Endothelial cell of umbilical vein (primary cell): ENCODE measurements at regions not wholly inside any gene's neighbourhood (a gene's known extent, or its start where the extent isn't known, plus 50 kb on each side); places are given as distances from the start of the nearest gene placed in this dataset.

Experiments
- BruUV-seq: library from RNA; stranded (reverse); fragments of 400-500 nt; replicated peaks from 2 replicates; lab custom pipeline; 2021; lab: Mats Ljungman, UMichigan
- CTCF ChIA-PET: fragments of 300-600, 350-600 bp; sonication (Branson Sonifier 250); formaldehyde crosslinking; loops from one replicate; lab custom pipeline; 2021; ENCODE audit warnings: antibody characterized with exemption, inconsistent platforms; lab: Charles Lee
- POLR2A ChIA-PET: fragments of 300-600, 350-600 bp; sonication (Branson Sonifier 250); formaldehyde crosslinking; loops from one replicate; lab custom pipeline; 2021; ENCODE audit warnings: antibody characterized with exemption, inconsistent platforms; lab: Charles Lee
- DNase-seq: peaks from one replicate; pipeline ENCODE4 v3.0.0-alpha.2; 2011; ENCODE audit warnings: low read depth, low spot score
- FAIRE-seq: peaks from 2 replicates; lab custom pipeline; 2011; peaks lifted over from hg19 to GRCh38; lab: Jason Lieb, UNC
- H2AFZ ChIP-seq: 2 replicates; pipeline ENCODE4 v1.6.0; 2012; ENCODE audit warnings: low read depth, low read length, control low read depth, inconsistent platforms
- H3K27ac ChIP-seq: 2 replicates; pipeline ENCODE4 v1.5.1; 2011; ENCODE audit warnings: low read depth, mild to moderate bottlenecking, control low read depth, low read length, moderate library complexity; ENCODE audit not compliant: insufficient read depth
- H3K27me3 ChIP-seq, 2 experiments: 2 replicates each; pipeline versions ENCODE4 v1.6.0 to v1.6.1; 2011; ENCODE audit warnings: low read length in 2 of 2, mixed read lengths in 1 of 2; ENCODE audit not compliant: control insufficient read depth in 2 of 2, insufficient read depth in 2 of 2
- H3K36me3 ChIP-seq, 2 experiments: 2 replicates in 1 of 2; 3 replicates in 1 of 2; pipeline ENCODE4 v1.5.1; 2011; ENCODE audit warnings: low read length in 2 of 2, mild to moderate bottlenecking in 1 of 2, moderate library complexity in 1 of 2; ENCODE audit not compliant: control insufficient read depth in 2 of 2, insufficient read depth in 2 of 2; ENCODE audit errors: extremely low read depth in 1 of 2
- H3K4me1 ChIP-seq: 3 replicates; pipeline ENCODE4 v1.5.1; 2011; ENCODE audit warnings: mild to moderate bottlenecking, low read length; ENCODE audit not compliant: control insufficient read depth, insufficient read depth; ENCODE audit errors: extremely low read depth
- H3K4me2 ChIP-seq: 2 replicates; pipeline ENCODE4 v1.6.1; 2011; ENCODE audit warnings: low read length, control low read depth, mixed read lengths; ENCODE audit not compliant: insufficient read depth
- H3K4me3 ChIP-seq, 3 experiments: fragments of 200-600 bp in 1 of 3; sonication (generic), shearing (Covaris generic) in 1 of 3; replicated peaks in 1 of 3; 2 replicates each; pipeline ENCODE4 v1.5.1; 2011 to 2016; ENCODE audit warnings: control low read depth in 3 of 3, low read length in 3 of 3, mild to moderate bottlenecking in 2 of 3, inconsistent platforms in 1 of 3, low read depth in 1 of 3, moderate library complexity in 1 of 3; ENCODE audit not compliant: insufficient read depth in 1 of 3
- H3K79me2 ChIP-seq: 2 replicates; pipeline ENCODE4 v1.6.0; 2012; ENCODE audit warnings: low read length, inconsistent platforms; ENCODE audit not compliant: control insufficient read depth, insufficient read depth
- H3K9ac ChIP-seq: replicated peaks from 2 replicates; pipeline ENCODE3; 2011; ENCODE audit warnings: low read length, control low read depth; ENCODE audit not compliant: insufficient read depth; ENCODE audit errors: extremely low read depth
- H3K9me1 ChIP-seq: replicated peaks from 3 replicates; pipeline ENCODE4 v1.6.0; 2011; ENCODE audit warnings: mild to moderate bottlenecking, low read length; ENCODE audit not compliant: control insufficient read depth, insufficient read depth; ENCODE audit errors: extremely low read depth
- H3K9me3 ChIP-seq: replicated peaks from 2 replicates; pipeline ENCODE4 v1.5.1; 2012; ENCODE audit warnings: low read length, inconsistent platforms; ENCODE audit not compliant: control insufficient read depth, insufficient read depth
- H4K20me1 ChIP-seq: replicated peaks from 2 replicates; pipeline ENCODE3; 2011; ENCODE audit warnings: mild to moderate bottlenecking, low read length; ENCODE audit not compliant: control insufficient read depth, insufficient read depth; ENCODE audit errors: extremely low read depth
- CTCF ChIP-seq, 2 donors: IDR thresholded peaks; 1 replicate in 1 of 2; 2 replicates in 1 of 2; pipeline ENCODE4 v1.5.1; 2011; ENCODE audit warnings: low read length in 2 of 2, mild to moderate bottlenecking in 2 of 2, moderate library complexity in 2 of 2, control low read depth in 1 of 2, inconsistent platforms in 1 of 2, low read depth in 1 of 2; ENCODE audit not compliant: insufficient read depth in 1 of 2; ENCODE audit errors: extremely low read depth in 1 of 2
- EZH2 ChIP-seq: IDR thresholded peaks from 2 replicates; pipeline ENCODE4 v1.6.1; 2012; ENCODE audit warnings: borderline replicate concordance, low read depth, mild to moderate bottlenecking, moderate library complexity, low read length, inconsistent platforms; ENCODE audit not compliant: severe bottlenecking
- FOS ChIP-seq: IDR thresholded peaks from 2 replicates; pipeline ENCODE4 v1.6.1; 2011; ENCODE audit warnings: mild to moderate bottlenecking, low read length, moderate library complexity, borderline replicate concordance; ENCODE audit not compliant: insufficient read depth
- GATA2 ChIP-seq: IDR thresholded peaks from 2 replicates; pipeline ENCODE4 v1.7.0; 2011; ENCODE audit warnings: low read depth, mild to moderate bottlenecking, moderate library complexity, mixed read lengths, low read length; ENCODE audit not compliant: insufficient read length, insufficient read depth
- JUN ChIP-seq: IDR thresholded peaks from 2 replicates; pipeline ENCODE4 v1.6.1; 2011; ENCODE audit warnings: borderline replicate concordance, low read depth; ENCODE audit not compliant: insufficient read length, insufficient read depth
- MAX ChIP-seq: IDR thresholded peaks from 2 replicates; pipeline ENCODE4 v1.6.1; 2011; ENCODE audit not compliant: insufficient read depth, insufficient read length
- MYC ChIP-seq: IDR thresholded peaks from one replicate; pipeline ENCODE4 v1.6.1; 2011; ENCODE audit warnings: mild to moderate bottlenecking, low read depth, low read length
- POLR2A ChIP-seq: IDR thresholded peaks from 2 replicates; pipeline ENCODE4 v1.6.1; 2012; ENCODE audit warnings: low read depth, mild to moderate bottlenecking, control low read depth, low read length
- POLR2AphosphoS5 ChIP-seq: IDR thresholded peaks from 2 replicates; pipeline ENCODE4 v1.6.1; 2012; ENCODE audit warnings: low read depth, mild to moderate bottlenecking, control low read depth, low read length, moderate library complexity; ENCODE audit not compliant: insufficient read depth
- dilution Hi-C: fragments of 300-500 bp; cut with MboI; formaldehyde crosslinking; loops from one replicate; pipeline ENCODE4 v1.15.0; 2019; ENCODE audit warnings: low sequenced_read_pairs; ENCODE audit not compliant: extremely low pct_ligation_motif_present
- intact Hi-C: fragments of 100-400 bp; cut with micrococcal nuclease; formaldehyde crosslinking; loops from one replicate; pipeline ENCODE4 v1.10.0; 2022

GRCh38 chr2:106278112-106278876 lies 84.2 kb upstream of the UXS1 start:
- no TSS peak for BruUV-seq
- ChIA-PET POLR2A (no interaction called here), CTCF (no interaction called here)
- Histone ChIP-seq H3K4me1 (no peaks in the 10 kb centered on the region), H3K9me1 (no peaks in the 10 kb centered on the region), H3K27me3 (no peaks in the 10 kb centered on the region), H3K9me3 (no peaks in the 10 kb centered on the region), H3K27ac (no peak overlapping the region), H3K9ac (no peak overlapping the region), H3K4me3 (no peak overlapping the region), H3K36me3 (no peaks in the 10 kb centered on the region), H2AFZ (no peak overlapping the region), H3K79me2 (no peaks in the 10 kb centered on the region), H4K20me1 (no peaks in the 10 kb centered on the region), H3K4me2 (no peak overlapping the region)
- DNase-seq, result no peak
- dilution Hi-C loops, result no loop called here
- no peak for TF ChIP-seq GATA2
- TF ChIP-seq MAX, result no peak
- TF ChIP-seq EZH2, result no peak
- TF ChIP-seq FOS, result no peak
- TF ChIP-seq CTCF (IDR thresholded peaks at IDR 0.05; ENCODE audit: extremely low read depth in 1 of 2, insufficient read depth in 1 of 2, low read depth in 1 of 2, low read length in 2 of 2), result no peak
- TF ChIP-seq MYC, result no peak
- TF ChIP-seq POLR2A, result no peak
- no peak for TF ChIP-seq JUN
- TF ChIP-seq POLR2AphosphoS5, result no peak
- no peak for FAIRE-seq
- intact Hi-C loops, result no loop called here
